ENCODE measurements at regions not wholly inside any gene's neighbourhood (a gene's known extent, or its start where the extent isn't known, plus 50 kb on each side); places are given as distances from the start of the nearest gene placed in this dataset.

GRCh38 chr2:84283506-84283905, 175.6 kb downstream of the SUCLG1 start:
- no peak for TF ChIP-seq CTCF (IDR thresholded peaks at IDR 0.05; ENCODE audit: poor library complexity)
- TF ChIP-seq EZH2 (IDR thresholded peaks at IDR 0.05; ENCODE audit: borderline replicate concordance) = no peak
- no peak for TF ChIP-seq EZH2phosphoT487 (IDR thresholded peaks at IDR 0.05; ENCODE audit: low read depth, severe bottlenecking, unreplicated experiment)
